Activated T-helper 1 cell treated with Interleukin-2 at 50 U/mL for 16 hours (primary cell): ENCODE measurements at regions not wholly inside any gene's neighbourhood (a gene's known extent, or its start where the extent isn't known, plus 50 kb on each side); places are given as distances from the start of the nearest gene placed in this dataset.

Experiments
- DNase-seq: peaks from one replicate; pipeline ENCODE4 v3.0.0-alpha.2; 2020; ENCODE audit warnings: low read depth

DNA sequence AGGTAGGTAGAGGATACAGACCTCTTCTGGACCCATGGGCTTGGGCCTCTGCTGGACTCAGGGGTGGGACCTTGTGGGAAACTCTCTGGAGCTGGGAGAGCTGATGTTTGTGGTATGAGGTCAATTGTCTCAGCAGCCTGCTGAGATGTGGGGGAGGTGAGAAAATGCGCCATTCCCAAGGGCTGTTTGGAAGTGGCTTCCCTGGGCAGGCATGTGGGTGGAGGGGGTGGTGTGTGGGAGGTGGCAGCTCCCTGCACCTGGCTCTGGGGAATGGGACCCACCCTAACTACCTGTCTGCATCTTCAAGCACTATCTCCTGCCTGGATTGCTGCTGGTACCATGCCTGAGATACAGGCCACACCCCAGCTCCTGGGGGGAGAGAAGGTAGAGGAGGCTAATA is 97.4 kb upstream of the THY1 start:
- DNase-seq = no peak

DNA sequence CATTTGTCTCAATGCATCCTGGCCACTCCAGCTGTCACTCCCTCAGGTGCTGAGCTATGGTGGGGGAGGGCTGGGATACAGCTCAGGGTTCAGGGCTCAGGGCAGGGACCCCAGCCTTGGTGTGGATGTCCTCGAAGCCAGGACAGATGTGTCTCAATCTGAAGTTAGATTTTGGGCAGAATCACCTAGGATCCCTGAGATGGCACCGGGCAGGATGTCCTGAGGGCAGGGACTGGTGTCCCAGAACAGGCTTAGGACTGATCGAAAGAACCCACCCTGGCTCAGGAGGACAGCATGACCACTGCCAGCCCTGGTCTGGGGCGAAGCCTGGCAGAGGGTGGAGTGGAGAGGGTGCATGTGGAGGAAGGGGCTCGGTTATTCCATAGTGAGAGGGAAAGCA is 96.8 kb upstream of the THY1 start:
- DNase-seq = no peak

DNA sequence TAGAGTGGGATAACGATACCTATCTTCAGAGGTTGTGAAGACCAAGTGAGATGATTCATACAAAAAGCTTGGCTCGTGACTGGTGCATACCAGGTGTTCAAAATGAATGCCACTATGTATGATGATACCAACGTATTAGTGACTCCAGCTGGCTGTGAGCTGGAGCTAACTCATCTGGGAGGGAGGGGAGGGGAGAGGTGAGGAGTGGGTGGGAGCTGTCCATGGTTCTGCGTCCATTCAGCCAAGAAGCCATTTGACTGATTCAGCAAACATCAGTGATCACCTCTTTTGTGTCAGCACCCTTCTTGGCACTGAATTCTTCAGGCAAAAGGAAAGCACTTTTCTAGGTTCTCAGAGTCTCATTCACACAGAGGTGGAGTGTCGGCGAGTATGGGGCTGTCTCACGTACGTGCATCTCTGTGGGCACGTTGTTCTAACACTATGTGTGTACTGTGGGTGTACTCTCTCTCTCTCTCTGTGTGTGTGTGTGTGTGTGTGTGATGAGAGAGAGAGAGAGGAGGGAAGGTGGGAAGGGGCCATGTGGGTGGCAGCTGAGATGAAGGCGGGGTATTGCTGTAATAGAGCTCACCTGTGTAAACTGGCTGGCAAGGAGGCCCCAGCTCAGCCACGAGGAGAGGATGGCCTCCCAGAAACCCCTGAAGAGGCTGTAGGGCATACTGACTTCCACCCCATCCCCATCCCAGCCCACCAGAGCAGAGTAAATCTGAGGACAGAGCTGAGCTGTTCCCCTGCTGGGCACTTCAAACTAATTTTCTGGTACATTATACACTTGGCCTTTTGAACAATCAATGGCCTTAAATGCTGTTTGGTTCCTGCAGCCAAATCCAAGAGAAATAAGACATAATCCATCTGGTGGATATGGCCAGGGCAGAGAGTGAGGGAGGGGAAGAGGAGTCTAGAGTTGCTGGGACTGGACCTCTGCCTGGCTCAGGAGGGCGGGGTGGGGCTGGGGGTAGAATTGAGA is 96.1 kb upstream of the THY1 start:
- DNase-seq = no peak

DNA sequence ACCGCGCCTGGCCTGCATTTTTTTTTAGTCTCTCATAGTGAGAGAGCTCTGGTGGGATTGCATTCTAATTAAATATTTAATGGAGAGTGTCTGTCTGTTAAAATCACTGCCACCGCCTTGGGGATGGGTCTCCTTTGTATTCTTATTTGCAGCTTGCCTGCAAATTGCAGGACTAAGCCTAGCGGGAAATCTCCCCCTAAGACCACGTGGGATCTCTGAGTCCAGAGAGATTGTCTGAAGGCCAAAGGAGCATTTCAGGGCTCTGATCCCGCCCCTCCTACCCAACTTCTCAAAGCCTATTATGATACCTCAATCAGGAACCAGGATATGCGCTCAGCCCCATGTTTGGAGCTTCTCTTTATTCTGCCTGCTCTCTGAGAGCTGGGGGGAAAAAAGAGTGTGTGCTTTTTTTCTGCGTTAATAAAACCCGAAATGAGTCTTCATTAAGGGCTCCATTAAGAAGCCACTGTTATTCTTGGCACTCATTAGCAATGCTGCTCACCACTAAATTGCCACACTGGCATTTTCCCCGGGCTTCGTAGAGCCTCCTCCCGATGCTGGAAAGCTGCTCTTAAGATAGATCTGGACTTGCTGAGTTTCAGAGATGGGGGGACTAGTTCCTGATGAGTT is 92.9 kb upstream of the THY1 start:
- DNase-seq = no peak

DNA sequence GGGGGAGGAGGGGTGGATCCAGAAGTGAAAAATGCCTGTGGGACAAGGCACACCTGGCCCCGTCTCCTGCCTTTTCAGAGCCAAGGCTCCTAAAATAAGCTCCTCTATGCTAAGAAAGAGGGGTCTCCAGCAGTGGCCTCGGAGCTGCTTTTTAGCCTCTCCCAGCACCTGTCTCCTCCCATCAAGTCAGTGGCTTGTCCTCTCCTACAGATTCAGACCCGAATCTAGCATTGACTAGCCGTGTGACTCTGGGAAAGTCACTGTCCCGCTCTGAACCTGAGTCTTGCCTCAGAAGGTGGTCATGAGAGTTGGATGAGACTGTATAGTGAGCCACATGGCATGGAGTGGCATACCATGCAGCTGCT is 90.8 kb upstream of the THY1 start:
- no peak for DNase-seq

DNA sequence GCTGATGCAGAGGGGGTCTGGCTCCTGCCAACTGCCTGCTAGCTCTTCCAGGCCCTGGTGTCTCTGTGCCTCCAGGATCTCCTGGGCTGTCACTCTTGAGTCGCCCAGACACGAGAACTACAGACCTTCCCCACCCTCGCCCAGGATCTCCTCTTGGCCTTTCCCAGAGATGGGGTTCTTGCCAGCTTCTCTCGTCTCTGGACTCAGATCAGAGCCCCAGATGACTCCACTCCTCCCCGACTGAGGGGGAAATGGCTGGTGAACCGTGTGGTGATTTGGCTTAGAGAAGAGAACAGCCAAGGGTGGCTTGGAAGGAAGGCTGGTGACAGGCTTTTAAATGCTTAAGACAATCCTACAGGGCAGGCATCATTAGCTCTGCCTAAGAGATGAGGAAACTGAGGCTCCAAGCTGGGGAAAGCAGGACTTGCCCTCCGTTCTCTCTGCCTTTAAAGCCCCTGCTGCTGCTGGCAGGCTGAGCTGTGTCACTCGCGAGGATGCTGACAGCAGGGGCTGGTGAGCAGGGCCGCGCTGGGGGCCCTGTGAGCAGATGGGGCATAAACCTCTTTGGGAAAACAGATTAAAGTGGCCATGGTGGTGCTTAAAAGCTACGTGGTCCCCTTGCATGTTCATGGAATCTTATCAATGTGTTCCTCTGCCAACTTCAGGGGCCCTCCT is 90.3 kb upstream of the THY1 start:
- no peak for DNase-seq

DNA sequence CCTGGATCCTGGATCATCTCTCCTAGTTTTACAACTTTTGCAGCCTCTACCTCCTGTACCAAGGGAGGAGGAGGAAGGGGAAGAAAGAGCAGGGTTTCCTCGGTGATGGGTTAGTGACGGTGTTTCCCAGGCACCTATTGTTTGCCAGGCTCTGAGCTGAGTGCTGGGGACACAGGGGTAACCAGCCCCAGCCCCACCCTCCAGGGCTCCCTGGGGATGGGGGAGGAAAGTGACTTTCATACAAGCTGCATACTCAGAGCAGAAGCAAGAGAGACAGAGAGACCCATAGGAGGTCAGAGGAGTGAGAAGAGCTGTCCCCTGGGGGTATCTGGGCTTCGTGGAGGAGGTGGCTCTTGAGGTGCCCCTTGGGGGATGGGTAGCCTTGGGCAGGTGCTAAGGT is 89.4 kb upstream of the THY1 start:
- DNase-seq = no peak

DNA sequence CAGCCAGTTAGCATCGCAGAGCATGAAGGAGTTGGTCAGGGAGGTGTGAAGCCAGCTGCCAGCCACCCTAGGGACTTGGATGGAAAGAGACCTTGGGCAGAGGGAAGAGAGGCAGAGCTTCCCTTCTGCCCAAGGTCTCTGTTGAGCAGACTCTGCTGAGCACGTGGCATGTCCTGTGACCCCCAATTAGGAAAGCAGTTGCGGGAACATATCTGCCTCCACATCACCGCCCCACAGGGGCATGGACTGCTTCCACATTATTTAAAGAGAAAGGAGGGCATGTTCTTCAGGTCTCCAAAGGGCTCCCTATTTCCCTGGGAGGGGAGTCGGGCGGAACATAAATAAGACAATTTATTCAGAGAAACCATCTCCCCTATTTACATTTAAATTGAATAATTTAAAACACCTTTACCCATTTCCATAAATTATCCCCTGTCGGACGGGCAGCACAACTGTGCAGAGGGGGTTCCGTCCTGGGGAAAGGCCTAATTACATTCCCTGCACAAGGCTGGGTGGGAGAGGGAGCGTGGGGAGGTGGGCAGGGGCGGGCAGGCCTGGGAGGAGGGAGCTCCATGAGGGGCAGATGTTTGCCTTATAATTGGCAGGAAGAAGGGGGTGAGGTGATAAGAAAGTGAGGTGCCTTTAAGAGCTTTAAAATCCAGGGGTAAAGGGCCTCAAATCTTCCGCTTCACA is 88.8 kb upstream of the THY1 start:
- DNase-seq = no peak

DNA sequence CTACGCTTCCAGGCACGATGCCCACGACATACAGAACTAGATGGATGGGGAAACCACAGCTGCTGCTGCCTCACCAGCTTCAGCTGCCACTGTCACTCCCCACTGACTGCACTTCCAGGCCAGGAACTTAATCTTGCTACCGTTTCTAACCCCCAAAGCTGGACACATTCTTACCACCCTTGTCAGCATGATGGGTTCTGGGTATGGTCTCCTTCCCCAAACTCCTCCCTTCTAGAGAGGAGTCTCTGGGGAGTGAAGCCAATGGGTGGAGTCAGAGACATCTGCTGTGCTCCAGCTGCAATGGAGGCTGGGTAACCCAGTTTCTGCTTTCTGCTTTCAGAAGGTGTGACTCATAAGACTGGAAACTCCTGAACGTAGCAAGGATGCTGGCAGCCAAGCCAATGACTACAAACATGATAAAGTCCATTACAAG is 87.0 kb upstream of the THY1 start:
- no peak for DNase-seq

DNA sequence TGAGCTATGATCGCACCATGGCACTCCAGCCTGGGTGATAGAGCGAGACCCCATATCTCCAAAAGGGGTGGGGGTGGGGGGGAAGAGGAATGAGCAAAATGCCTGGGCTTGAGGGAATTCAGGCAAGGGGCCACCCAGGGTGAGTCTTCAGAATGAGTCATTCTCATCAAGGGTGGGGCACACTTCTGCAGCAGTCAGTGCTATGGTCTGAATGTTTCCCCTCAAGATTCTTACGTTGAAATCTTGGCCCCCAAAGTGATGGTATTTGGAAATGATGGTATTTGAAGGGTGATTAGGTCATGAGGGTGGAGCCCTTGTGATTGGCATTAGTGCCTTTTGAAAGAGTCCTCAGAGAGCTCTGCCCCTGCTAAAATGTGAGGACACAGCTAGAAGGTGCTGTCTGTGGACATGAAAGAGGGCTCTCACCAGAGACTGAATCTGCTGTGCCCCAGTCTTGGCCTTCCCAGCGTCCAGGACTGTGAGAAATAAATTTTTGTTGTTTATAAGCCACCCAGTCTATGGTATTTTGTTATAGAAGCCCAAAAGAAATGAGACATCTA is 86.4 kb upstream of the THY1 start:
- DNase-seq = no peak

DNA sequence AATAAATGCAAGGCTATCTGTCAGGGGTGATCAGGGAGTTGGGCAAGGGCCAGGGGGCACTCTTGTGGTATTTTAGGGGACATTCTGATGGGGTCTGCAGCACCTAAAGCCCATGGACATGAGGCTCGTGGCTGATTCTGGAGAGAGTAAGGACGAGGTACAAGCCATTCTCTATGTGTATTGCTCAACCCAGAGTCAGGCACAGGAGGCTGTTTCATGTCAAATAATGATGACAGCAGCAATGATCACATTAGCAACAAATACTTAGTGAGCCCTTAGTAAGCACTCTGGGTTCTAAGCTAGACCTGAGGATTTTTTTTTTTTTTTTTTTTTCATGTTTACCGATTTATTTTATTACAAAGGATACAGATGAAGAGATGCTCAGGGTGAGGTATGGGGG is 83.5 kb upstream of the THY1 start:
- no peak for DNase-seq

DNA sequence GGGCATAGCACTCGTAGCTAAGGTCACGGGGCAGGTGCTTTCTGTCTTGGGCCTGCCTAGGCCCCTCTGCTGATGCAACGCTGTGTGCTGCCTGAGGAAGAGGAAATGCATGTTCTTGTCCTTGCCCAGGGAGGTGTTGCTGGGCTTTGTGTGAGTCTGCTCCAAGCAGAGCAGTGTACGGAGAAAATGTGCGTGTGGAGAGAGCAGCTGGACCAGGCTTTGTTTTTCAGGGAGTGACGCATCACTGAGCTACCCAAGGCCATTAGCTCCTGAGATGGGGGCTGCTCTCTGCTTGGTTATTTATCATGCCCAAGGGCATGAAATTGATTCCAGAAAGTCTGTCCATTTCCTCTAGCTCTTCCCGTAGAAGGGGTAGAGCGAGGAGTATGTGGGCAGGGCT is 82.9 kb upstream of the THY1 start:
- DNase-seq = no peak

DNA sequence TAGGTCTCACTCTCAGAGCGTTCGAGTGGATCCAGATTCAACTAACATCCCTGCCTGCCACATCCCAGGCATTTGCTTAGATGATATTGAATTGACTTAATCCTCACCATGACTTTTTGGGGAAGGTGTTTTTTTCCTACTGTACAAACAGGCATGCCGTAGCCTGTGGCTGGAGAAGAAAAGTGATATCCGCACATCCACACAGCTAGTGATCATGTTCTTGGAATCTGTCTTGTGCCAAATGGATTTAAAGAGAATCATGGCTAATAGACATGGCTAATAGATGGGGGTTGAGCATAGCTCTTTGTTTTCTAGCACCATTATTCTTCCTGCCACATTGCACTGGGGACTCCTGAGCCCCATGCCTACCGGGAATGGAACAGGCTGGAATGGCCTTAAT is 82.1 kb upstream of the THY1 start:
- DNase-seq = no peak

DNA sequence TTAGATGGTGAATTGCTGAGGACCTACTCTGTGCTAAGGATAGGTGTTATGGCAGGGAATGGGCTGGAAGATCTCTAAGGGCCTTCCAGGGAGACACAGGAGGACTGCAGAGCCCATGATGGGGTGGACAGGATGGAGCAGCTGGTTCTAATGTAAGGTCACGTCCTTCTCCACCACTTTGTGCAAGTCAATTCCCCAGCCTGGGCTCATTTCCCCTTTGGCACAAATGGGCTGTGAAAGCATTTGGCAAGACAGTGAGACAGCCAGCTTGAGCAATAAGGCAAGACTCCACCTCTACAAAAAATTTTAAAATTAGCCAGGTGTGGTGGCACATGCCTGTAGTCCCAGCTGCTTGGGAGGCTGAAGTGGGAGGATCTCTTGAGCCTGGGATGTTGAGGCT is 81.4 kb upstream of the THY1 start:
- no peak for DNase-seq

DNA sequence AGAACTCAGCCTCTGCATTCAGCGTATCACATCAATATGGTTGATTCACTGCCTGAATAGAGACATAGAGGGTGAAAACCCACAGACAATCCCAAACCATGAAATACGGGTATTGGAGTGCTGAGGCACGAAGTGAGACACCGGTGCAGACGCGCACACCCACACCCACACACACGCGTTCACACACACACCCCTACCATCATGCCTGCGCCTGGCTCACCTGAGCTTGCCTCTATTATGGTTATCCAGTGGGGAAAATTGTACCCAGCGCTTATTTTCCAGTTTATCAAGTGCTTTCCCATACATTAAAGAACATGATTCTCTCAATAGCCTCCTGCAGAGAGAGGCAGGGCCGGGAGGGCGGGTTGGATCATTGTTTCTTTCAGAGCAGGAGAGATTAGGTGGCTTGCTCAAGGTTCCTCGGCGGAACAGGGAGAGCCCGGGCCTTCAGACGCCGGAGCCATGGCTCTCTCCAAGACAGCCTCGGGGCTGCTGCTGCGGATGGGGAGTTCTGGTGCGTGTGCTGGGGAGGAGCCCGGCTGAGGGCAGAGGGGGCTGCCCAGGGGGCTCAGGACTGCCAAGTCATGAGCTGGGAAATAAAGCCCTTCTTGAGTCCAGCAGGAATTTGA is 78.9 kb upstream of the THY1 start:
- DNase-seq = no peak

DNA sequence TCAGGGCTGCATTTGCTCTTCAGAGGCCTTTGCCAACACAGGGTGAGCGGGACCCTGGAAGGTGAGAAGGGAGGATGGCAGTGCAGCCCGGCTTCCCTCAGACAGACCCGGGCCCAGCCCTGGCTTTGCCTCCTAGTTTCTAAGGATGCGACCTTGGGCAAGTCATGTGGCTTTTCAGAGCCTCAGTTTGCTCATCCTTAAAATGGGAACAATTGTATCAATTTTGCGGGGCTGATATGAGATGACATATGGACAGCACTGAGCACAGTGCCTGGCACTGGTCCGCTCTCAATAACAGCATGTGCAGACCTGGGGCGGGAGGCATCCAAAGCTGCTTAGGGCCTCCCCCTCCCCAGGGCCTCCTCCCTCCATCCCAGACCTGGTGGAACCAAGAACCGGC is 74.7 kb upstream of the THY1 start:
- DNase-seq = no peak

DNA sequence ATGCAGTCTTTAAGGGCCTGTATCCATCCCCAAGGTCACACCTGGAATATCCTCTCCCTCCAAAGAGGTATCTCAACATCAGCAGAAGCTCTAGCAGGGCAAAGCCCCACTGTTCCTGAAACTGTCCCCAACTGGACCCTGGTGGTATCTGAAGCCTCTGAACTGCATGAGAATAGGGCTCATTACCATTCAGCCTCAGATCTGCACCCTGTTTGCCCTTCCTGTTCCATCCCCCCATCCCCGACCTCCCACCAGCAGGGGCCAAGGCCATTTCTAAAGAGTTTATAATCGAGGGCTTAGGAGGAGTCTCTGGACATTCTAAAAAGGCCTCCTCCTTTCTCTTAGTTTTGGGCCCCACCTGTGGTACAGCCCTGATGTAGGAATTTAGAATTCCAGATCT is 74.0 kb upstream of the THY1 start:
- DNase-seq = no peak

DNA sequence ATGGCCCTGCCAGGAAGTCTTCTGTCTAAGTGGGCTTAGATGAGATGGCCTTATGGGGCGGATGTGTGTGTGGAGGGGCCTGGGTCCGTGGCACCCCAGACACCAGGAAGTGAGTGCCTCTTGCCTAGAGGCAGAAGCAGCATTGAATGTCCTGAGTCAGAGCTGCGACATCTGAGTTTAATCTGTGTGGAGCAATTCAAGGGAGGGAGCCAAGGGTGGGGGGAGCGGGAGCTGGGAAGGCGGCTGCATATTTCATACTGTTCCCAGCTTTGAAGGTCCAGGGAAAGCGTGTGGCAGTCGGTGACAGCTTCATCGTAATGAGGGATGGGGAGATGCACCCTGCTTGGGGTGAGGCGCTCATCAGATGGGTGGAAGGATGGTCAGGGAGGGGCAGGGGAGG is 73.5 kb upstream of the THY1 start:
- no peak for DNase-seq

DNA sequence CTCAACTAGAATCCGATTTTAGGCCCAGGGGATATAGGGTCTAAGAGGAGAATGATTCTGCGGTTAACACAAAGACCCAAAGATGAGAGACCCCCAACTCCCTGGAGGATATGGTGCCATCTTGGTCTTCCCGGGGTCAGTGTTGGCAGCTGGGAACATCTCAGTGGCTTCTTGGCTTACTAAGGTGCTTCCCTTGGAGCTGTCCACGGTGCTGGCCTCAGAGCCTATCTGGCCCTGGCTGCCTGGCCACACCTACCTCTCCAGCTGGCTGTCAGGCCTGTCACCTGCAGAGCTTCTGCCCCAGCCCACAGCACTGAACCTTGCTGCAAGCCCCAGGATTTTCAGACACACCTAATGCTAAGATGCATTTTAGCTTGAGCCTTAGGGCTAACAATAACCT is 70.7 kb upstream of the THY1 start:
- no peak for DNase-seq

DNA sequence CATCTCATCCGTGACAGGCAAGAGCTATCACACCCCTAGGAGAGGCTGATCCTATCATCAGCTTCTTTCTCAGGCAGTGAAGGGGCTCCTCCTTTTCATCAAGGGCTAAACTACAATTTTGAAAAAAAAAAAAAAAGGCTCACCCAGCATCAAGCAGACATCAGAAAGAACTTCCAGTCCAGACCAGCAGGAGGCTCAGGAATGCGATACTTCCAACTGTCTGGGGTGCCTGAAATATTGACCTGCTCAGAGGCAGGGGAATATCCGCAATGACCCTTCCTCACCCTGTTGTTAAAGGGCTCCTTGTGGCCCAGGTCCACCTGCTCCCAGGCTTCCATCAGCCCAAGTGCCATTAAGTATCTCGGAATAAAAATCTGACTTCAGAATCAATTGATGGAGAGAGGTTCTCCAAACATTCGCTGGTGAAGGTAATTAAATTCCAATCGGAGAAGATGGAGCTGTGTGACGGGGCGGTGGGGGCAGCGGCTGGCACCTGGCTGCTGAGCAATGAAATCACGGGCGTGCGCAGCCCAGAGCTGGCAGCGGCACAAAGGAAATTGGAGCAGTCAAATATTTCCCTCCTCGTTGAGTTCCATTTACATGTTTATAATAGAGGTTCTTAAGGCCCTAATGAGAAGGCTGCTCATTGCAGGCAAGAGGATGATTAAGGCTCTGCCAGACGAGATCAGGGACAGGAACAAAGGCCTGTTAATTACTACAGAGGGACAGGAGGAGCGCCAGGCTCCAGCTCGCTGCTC is 69.0 kb upstream of the THY1 start:
- DNase-seq = no peak
